Smooth muscle cell (in vitro differentiated cells): ENCODE measurements at regions not wholly inside any gene's neighbourhood (a gene's known extent, or its start where the extent isn't known, plus 50 kb on each side); places are given as distances from the start of the nearest gene placed in this dataset.

Experiments used
- DNase-seq: peaks from one replicate; lab custom pipeline; 2025; ENCODE audit not compliant: unreplicated experiment; lab: John Stamatoyannopoulos, UW
- H2AFZ ChIP-seq: fragments of 200-600 bp; sonication (generic); 2 replicates; pipeline ENCODE4 v1.6.0; 2016; ENCODE audit warnings: antibody characterized with exemption, low read depth, mild to moderate bottlenecking
- H3F3A ChIP-seq: fragments of 200-600 bp; sonication (generic); 2 replicates; pipeline ENCODE4 v1.6.0; 2017; ENCODE audit warnings: antibody characterized with exemption, low read depth
- H3K27ac ChIP-seq: fragments of 200-600 bp; sonication (generic); 2 replicates; pipeline ENCODE4 v1.5.1; 2016; ENCODE audit warnings: low read depth, mild to moderate bottlenecking
- H3K27me3 ChIP-seq: fragments of 200-600 bp; sonication (generic); 2 replicates; pipeline ENCODE4 v1.6.1; 2016; ENCODE audit warnings: low read depth, mild to moderate bottlenecking
- H3K36me3 ChIP-seq: fragments of 200-600 bp; sonication (generic); 2 replicates; pipeline ENCODE4 v1.5.1; 2016; ENCODE audit warnings: low read depth
- H3K4me1 ChIP-seq: fragments of 200-600 bp; sonication (generic); 2 replicates; pipeline ENCODE4 v1.5.1; 2016; ENCODE audit warnings: low read depth
- H3K4me2 ChIP-seq: fragments of 200-600 bp; sonication (generic); 2 replicates; pipeline ENCODE4 v1.6.0; 2016; ENCODE audit warnings: mild to moderate bottlenecking
- H3K4me3 ChIP-seq: fragments of 200-600 bp; sonication (generic); 2 replicates; pipeline ENCODE4 v1.5.1; 2016; ENCODE audit warnings: mild to moderate bottlenecking
- H3K79me2 ChIP-seq: fragments of 200-600 bp; sonication (generic); 2 replicates; pipeline ENCODE4 v1.6.0; 2016; ENCODE audit warnings: low read depth, mild to moderate bottlenecking
- H3K9ac ChIP-seq: fragments of 200-600 bp; sonication (generic); 2 replicates; pipeline ENCODE4 v1.6.0; 2016; ENCODE audit warnings: low read depth
- H3K9me3 ChIP-seq: fragments of 200-600 bp; sonication (generic); replicated peaks from 2 replicates; pipeline ENCODE4 v1.5.1; 2016; ENCODE audit warnings: low read depth
- H4K20me1 ChIP-seq: fragments of 200-600 bp; sonication (generic); 2 replicates; pipeline ENCODE4 v1.6.0; 2016; ENCODE audit warnings: low read depth
- WGBS: methylation state at CpG from one replicate; pipeline ENCODE4 v1.1.7; 2016; ENCODE audit warnings: low lambda C conversion rate; 5-methylcytosine and 5-hydroxymethylcytosine counted together
- TF ChIP-seq, protein P1 (sequence below): fragments of 200-600 bp; sonication (generic); IDR thresholded peaks from 2 replicates; pipeline ENCODE4 v1.5.1; 2017; ENCODE audit warnings: borderline replicate concordance, mild to moderate bottlenecking, antibody characterized with exemption; ENCODE audit not compliant: insufficient read depth, poor library complexity, severe bottlenecking

- no peaks in the 10 kb centered on the region for H3K79me2 ChIP-seq
- DNase-seq, result no peak
- H3F3A ChIP-seq, result no peaks in the 10 kb centered on the region
- H3K36me3 ChIP-seq, result no peaks in the 10 kb centered on the region
- H2AFZ ChIP-seq, result no peak overlapping the region
- WGBS, result 76% methylated on average over 3 of the region's 3 CpGs
- H3K4me2 ChIP-seq, result no peak overlapping the region
- no peak overlapping the region for H3K4me3 ChIP-seq
- H4K20me1 ChIP-seq, result no peaks in the 10 kb centered on the region
- H3K9ac ChIP-seq, result no peak overlapping the region
- H3K27me3 ChIP-seq, result peaks cover 39% of the 10 kb centered on the region
- H3K27ac ChIP-seq, result no peak overlapping the region
- TF ChIP-seq, protein P1, sequence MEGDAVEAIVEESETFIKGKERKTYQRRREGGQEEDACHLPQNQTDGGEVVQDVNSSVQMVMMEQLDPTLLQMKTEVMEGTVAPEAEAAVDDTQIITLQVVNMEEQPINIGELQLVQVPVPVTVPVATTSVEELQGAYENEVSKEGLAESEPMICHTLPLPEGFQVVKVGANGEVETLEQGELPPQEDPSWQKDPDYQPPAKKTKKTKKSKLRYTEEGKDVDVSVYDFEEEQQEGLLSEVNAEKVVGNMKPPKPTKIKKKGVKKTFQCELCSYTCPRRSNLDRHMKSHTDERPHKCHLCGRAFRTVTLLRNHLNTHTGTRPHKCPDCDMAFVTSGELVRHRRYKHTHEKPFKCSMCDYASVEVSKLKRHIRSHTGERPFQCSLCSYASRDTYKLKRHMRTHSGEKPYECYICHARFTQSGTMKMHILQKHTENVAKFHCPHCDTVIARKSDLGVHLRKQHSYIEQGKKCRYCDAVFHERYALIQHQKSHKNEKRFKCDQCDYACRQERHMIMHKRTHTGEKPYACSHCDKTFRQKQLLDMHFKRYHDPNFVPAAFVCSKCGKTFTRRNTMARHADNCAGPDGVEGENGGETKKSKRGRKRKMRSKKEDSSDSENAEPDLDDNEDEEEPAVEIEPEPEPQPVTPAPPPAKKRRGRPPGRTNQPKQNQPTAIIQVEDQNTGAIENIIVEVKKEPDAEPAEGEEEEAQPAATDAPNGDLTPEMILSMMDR, result no peak
- peaks cover 62% of the 10 kb centered on the region for H3K4me1 ChIP-seq
- no peaks in the 10 kb centered on the region for H3K9me3 ChIP-seq
These were observed 161.4 kb downstream of the TM9SF2 start for GRCh38 chr13:99662678-99663077.

- no peak overlapping the region for H3K4me3 ChIP-seq
- H3K36me3 ChIP-seq, result no peaks in the 10 kb centered on the region
- H3F3A ChIP-seq, result no peaks in the 10 kb centered on the region
- WGBS, result 38% methylated on average over 3 of the region's 3 CpGs
- H3K9me3 ChIP-seq, result no peaks in the 10 kb centered on the region
- H2AFZ ChIP-seq, result no peak overlapping the region
- H3K79me2 ChIP-seq, result no peaks in the 10 kb centered on the region
- no peak overlapping the region for H3K4me2 ChIP-seq
- peaks cover 71% of the 10 kb centered on the region for H3K4me1 ChIP-seq
- no peak overlapping the region for H3K27ac ChIP-seq
- H3K27me3 ChIP-seq, result peaks cover 39% of the 10 kb centered on the region
- H3K9ac ChIP-seq, result no peak overlapping the region
- no peak for DNase-seq
- TF ChIP-seq, protein P1, result no peak
- no peaks in the 10 kb centered on the region for H4K20me1 ChIP-seq
These were observed 160.5 kb downstream of the TM9SF2 start for GRCh38 chr13:99661791-99662190.

DNA sequence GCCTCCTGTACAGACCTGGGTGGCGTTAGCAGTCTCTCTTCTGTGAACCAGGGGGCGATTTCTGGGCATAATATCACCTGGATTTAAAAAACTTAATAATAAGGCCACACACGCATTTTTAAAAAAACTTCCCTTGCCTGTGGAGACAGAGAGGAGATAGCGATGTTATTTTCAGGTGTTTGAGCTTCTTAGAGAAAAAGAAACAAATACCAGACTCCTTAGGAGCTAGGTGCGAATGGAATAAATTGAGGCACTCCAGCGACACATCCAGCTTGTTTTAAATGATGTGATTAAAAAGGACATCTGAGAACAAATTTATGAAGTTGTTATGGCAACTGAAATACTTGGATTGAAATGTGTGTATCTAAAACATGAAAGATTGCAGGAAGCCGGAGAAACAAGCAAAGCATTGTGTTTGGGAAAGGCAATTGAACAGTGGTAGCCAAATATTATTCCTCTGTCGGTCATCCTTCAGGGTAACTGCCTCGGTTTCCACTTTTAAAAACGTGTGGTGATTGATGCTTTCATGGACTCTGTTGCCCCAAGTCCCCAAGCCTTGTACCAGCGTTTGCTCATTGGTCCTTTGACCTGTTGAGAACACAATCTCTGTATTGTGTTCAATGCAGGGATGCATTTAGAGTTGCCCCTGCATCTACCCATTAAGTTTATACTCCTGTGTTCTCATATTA, 158.7 kb downstream of the TM9SF2 start:
- H3K4me2 ChIP-seq, result no peak overlapping the region
- DNase-seq, result no peak

More for the DNA sequence above, 158.7 kb downstream of the TM9SF2 start:
- no peak overlapping the region for H3K9ac ChIP-seq
- H3K36me3 ChIP-seq, result no peaks in the 10 kb centered on the region
- H3K79me2 ChIP-seq, result no peaks in the 10 kb centered on the region
- no peak overlapping the region for H3K27ac ChIP-seq
- H3K4me1 ChIP-seq, result peaks cover 76% of the 10 kb centered on the region
- 51% methylated on average over 11 of the region's 11 CpGs for WGBS
- no peaks in the 10 kb centered on the region for H4K20me1 ChIP-seq
- TF ChIP-seq, protein P1, result no peak
- no peak overlapping the region for H3K4me3 ChIP-seq
- peaks cover 39% of the 10 kb centered on the region for H3K27me3 ChIP-seq
- H2AFZ ChIP-seq, result no peak overlapping the region
- no peaks in the 10 kb centered on the region for H3F3A ChIP-seq
- no peaks in the 10 kb centered on the region for H3K9me3 ChIP-seq
